ENCODE measurements at regions not wholly inside any gene's neighbourhood (a gene's known extent, or its start where the extent isn't known, plus 50 kb on each side); places are given as distances from the start of the nearest gene placed in this dataset.

DNA sequence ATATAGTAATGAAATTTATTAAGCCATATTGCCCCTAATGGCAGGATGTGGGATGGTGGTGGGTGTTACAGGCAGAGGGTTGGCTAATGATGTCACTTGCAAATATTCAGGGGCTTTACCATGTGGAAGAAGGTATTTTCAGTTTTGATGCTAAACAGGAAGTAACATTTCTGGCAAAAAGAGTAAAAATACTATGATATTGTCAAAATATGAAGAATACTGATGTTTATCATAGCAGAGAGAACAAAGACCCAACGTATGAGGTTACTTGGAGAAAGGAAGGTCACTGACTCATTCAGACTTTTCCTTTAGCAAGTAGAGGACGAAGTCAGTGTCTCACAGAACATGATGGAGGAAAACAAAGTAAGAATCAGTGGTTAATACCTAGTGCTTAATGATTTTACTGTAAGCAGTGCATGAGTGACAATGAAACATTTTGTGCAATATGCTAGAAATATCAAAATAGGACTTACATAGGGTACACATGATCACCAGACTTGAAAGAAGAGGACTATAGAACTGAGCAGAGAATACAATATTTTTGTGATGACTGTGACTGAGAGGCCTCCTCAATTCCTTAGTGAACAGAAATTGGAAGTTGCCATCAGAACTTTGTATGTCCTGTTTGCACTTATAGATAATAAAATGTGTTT, 89.7 kb upstream of the STEAP4 start:
- no peak for TF ChIP-seq Cebpa-rat (IDR thresholded peaks at IDR 0.05)
- Histone ChIP-seq H3K4me1 (peaks cover 0 to 38% (median 8%) of the 10 kb centered on the region in 10 experiments; a peak in 11 of 20 replicates), H3K36me3 (no peaks in the 10 kb centered on the region), H4K20me1 (no peaks in the 10 kb centered on the region), H3K4me3 (no peak overlapping the region), H3K27me3 (no peaks in the 10 kb centered on the region), H3K4me2 (peak overlapping the region in 6 of 11 experiments; percentile 2 to 64 (median 36); a peak in 10 of 22 replicates), H3K27ac (peak overlapping the region in 4 of 11 experiments; percentile 36 to 65 (median 56); a peak in 8 of 22 replicates), H3K9ac (no peak overlapping the region; a peak in 1 of 22 replicates), H3K9me3 (replicated peaks in 1 of 11) (no peaks in the 10 kb centered on the region)

GRCh38 chr7:88395715-88396114, 89.0 kb upstream of the STEAP4 start:
- peak in 2 of 11 experiments; percentile 15 to 76; a peak in 3 of 22 replicates for TF ChIP-seq Cebpa-rat (IDR thresholded peaks at IDR 0.05)
- peak overlapping the region in 4 of 11 experiments; percentile 36 to 65 (median 56); a peak in 8 of 22 replicates for H3K27ac ChIP-seq

GRCh38 chr7:88391247-88391646, 84.6 kb upstream of the STEAP4 start:
- H3K9me3 ChIP-seq (replicated peaks in 1 of 11): peaks cover 0 to 13% (median 0%) of the 10 kb centered on the region in 11 experiments; a peak in 5 of 22 replicates
- H3K27me3 ChIP-seq: no peaks in the 10 kb centered on the region
- no peak overlapping the region for H3K4me3 ChIP-seq
- no peak overlapping the region for H3K9ac ChIP-seq
- no peak for TF ChIP-seq Cebpa-rat (IDR thresholded peaks at IDR 0.05)
- H3K36me3 ChIP-seq: no peaks in the 10 kb centered on the region
- H4K20me1 ChIP-seq: no peaks in the 10 kb centered on the region
- peaks cover 20 to 40% (median 31%) of the 10 kb centered on the region in 10 experiments for H3K4me1 ChIP-seq
- no peak overlapping the region for H3K4me2 ChIP-seq
- H3K27ac ChIP-seq: no peak overlapping the region

More at GRCh38 chr7:88395715-88396114, 89.0 kb upstream of the STEAP4 start:
- no peak overlapping the region for H3K9ac ChIP-seq
- no peak overlapping the region for H3K4me3 ChIP-seq
- H3K4me2 ChIP-seq: peak overlapping the region in 6 of 11 experiments; percentile 2 to 64 (median 36); a peak in 6 of 22 replicates
- H3K36me3 ChIP-seq: no peaks in the 10 kb centered on the region
- no peaks in the 10 kb centered on the region for H3K9me3 ChIP-seq (replicated peaks in 1 of 11)
- H3K27me3 ChIP-seq: no peaks in the 10 kb centered on the region
- no peaks in the 10 kb centered on the region for H4K20me1 ChIP-seq
- H3K4me1 ChIP-seq: peaks cover 0 to 38% (median 8%) of the 10 kb centered on the region in 10 experiments; a peak in 11 of 20 replicates

DNA sequence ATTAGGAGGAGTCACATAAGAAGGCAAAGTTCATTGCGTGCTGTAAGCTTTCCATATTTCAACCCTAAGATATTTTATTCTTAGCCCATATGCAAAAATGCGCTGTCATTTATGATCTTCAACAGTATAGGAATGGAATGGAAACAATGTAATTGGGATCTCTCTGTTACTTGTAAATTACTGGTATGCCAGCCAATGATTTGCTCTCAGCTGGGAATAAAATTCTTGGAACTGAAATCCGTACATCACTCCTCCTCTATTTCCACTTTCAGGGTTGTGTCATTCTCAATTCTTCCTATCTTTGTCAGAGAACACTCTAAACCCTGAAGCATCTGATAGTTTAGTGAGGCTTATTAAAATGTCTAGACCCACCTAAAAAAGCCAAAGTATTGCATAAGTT, 80.7 kb upstream of the STEAP4 start:
- Histone ChIP-seq H3K27me3 (no peaks in the 10 kb centered on the region), H3K27ac (no peak overlapping the region; a peak in 1 of 22 replicates), H4K20me1 (no peaks in the 10 kb centered on the region), H3K4me1 (peaks cover 18 to 29% (median 24%) of the 10 kb centered on the region in 10 experiments), H3K4me2 (peak overlapping the region in 3 of 11 experiments; percentile 61 to 70 (median 69); a peak in 4 of 22 replicates), H3K4me3 (no peak overlapping the region), H3K9me3 (replicated peaks in 1 of 11) (peaks cover 0 to 30% (median 0%) of the 10 kb centered on the region in 11 experiments; a peak in 9 of 22 replicates), H3K9ac (no peak overlapping the region), H3K36me3 (no peaks in the 10 kb centered on the region)
- TF ChIP-seq Cebpa-rat (IDR thresholded peaks at IDR 0.05): no peak

- Histone ChIP-seq H3K9ac (no peak overlapping the region), H4K20me1 (no peaks in the 10 kb centered on the region), H3K36me3 (no peaks in the 10 kb centered on the region), H3K4me3 (no peak overlapping the region), H3K4me2 (no peak overlapping the region), H3K27ac (no peak overlapping the region), H3K9me3 (replicated peaks in 1 of 11) (peaks cover 0 to 32% (median under 1%) of the 10 kb centered on the region in 11 experiments; a peak in 9 of 22 replicates), H3K27me3 (no peaks in the 10 kb centered on the region), H3K4me1 (peaks cover 18 to 29% (median 24%) of the 10 kb centered on the region in 10 experiments)
- TF ChIP-seq Cebpa-rat (IDR thresholded peaks at IDR 0.05): no peak
Observed at GRCh38 chr7:88386665-88387156, 80.0 kb upstream of the STEAP4 start.

DNA sequence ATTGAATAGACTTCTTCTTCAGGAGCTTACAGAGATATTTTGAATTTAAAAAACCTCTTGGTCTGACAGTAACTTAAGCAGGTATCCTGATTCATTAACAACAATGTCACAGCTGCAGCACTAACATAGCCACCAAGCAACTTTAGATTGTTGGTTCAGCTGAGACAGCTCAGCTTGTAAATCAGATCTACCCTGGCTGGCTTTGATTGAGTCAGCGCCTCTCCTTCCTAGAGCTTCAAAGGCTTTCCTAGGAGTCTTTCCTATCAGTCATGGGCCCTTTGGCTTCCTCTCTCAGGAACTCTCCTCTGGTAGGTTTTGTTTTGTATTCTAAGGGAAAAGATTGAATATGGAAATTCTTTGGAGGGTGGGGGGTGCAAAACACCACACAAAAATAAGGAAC, 70.7 kb upstream of the STEAP4 start:
- no peaks in the 10 kb centered on the region for H4K20me1 ChIP-seq
- no peaks in the 10 kb centered on the region for H3K36me3 ChIP-seq
- no peaks in the 10 kb centered on the region; a peak in 1 of 20 replicates for H3K4me1 ChIP-seq
- no peaks in the 10 kb centered on the region for H3K27me3 ChIP-seq
- peaks cover 0 to 23% (median 10%) of the 10 kb centered on the region in 11 experiments; a peak in 9 of 22 replicates for H3K9me3 ChIP-seq (replicated peaks in 1 of 11)
- no peak for TF ChIP-seq Cebpa-rat (IDR thresholded peaks at IDR 0.05)
- no peak overlapping the region for H3K4me2 ChIP-seq
- no peak overlapping the region for H3K9ac ChIP-seq
- no peak overlapping the region for H3K4me3 ChIP-seq
- no peak overlapping the region for H3K27ac ChIP-seq

- Histone ChIP-seq H3K4me3 (no peak overlapping the region), H3K27ac (no peak overlapping the region), H3K4me2 (no peak overlapping the region), H3K4me1 (no peaks in the 10 kb centered on the region), H3K27me3 (no peaks in the 10 kb centered on the region), H4K20me1 (no peaks in the 10 kb centered on the region), H3K36me3 (no peaks in the 10 kb centered on the region), H3K9ac (no peak overlapping the region), H3K9me3 (replicated peaks in 1 of 11) (peaks cover 0 to 4% (median 0%) of the 10 kb centered on the region in 11 experiments; a peak in 1 of 22 replicates)
- no peak for TF ChIP-seq Cebpa-rat (IDR thresholded peaks at IDR 0.05)
Observed at GRCh38 chr7:88368686-88369085, 62.0 kb upstream of the STEAP4 start.

DNA sequence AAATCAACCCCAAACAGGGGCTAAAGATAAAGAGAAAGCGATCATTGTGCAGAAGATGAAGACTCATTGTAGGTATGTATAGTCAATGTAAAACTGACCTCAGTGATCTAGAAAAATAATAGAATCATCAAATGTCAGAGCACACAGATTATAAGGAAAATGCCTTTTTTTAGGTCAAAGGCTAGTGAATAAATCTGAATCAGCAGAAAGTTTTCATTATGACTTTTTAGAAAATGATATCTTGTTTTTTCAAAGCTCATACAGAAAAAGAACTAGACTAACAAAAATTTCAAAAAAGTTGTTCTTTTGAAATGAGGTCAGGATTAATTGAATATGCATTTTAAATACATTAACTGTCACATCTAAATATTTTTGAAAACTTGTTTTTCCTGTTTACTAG, 60.2 kb upstream of the STEAP4 start:
- H4K20me1 ChIP-seq: no peaks in the 10 kb centered on the region
- H3K27me3 ChIP-seq: no peaks in the 10 kb centered on the region
- H3K4me2 ChIP-seq: no peak overlapping the region
- no peak overlapping the region for H3K4me3 ChIP-seq
- H3K9ac ChIP-seq: no peak overlapping the region
- TF ChIP-seq Cebpa-rat (IDR thresholded peaks at IDR 0.05): no peak
- no peak overlapping the region for H3K27ac ChIP-seq
- H3K9me3 ChIP-seq (replicated peaks in 1 of 11): no peaks in the 10 kb centered on the region; a peak in 1 of 22 replicates
- H3K4me1 ChIP-seq: peaks cover 0 to 3% (median under 1%) of the 10 kb centered on the region in 10 experiments; a peak in 4 of 20 replicates
- H3K36me3 ChIP-seq: no peaks in the 10 kb centered on the region

GRCh38 chr7:88363869-88364268, 57.2 kb upstream of the STEAP4 start:
- Histone ChIP-seq H3K9me3 (replicated peaks in 1 of 11) (no peaks in the 10 kb centered on the region), H3K4me2 (no peak overlapping the region), H3K9ac (no peak overlapping the region), H3K27ac (no peak overlapping the region), H3K36me3 (no peaks in the 10 kb centered on the region), H4K20me1 (no peaks in the 10 kb centered on the region), H3K4me1 (peaks cover 0 to 13% (median 9%) of the 10 kb centered on the region in 10 experiments; a peak in 15 of 20 replicates), H3K4me3 (no peak overlapping the region), H3K27me3 (no peaks in the 10 kb centered on the region)
- TF ChIP-seq Cebpa-rat (IDR thresholded peaks at IDR 0.05): no peak
